Endothelial cell (in vitro differentiated cells): ENCODE measurements at regions not wholly inside any gene's neighbourhood (a gene's known extent, or its start where the extent isn't known, plus 50 kb on each side); places are given as distances from the start of the nearest gene placed in this dataset.
"Not testable (repeated sequence)": the region's sequence is repeated elsewhere in the genome, so short reads cannot be mapped to it uniquely, and the experiment has no call there.

Source experiments
- DNase-seq: peaks from one replicate; pipeline ENCODE4 v3.0.0; 2021; ENCODE audit warnings: low spot score
- H3K27ac Mint-ChIP-seq: one replicate; pipeline ENCODE4 v1.8.0; 2021; ENCODE audit warnings: mixed read lengths, inconsistent platforms; ENCODE audit not compliant: unreplicated experiment
- H3K27me3 Mint-ChIP-seq: one replicate; pipeline ENCODE4 v1.8.0; 2021; ENCODE audit warnings: mild to moderate bottlenecking, moderate library complexity, mixed read lengths, inconsistent platforms; ENCODE audit not compliant: unreplicated experiment
- H3K36me3 Mint-ChIP-seq: one replicate; pipeline ENCODE4 v1.8.0; 2021; ENCODE audit warnings: mild to moderate bottlenecking, low read depth, mixed read lengths, inconsistent platforms; ENCODE audit not compliant: unreplicated experiment
- H3K4me1 Mint-ChIP-seq: one replicate; pipeline ENCODE4 v1.8.0; 2021; ENCODE audit warnings: mild to moderate bottlenecking, mixed read lengths, inconsistent platforms; ENCODE audit not compliant: unreplicated experiment
- H3K4me3 Mint-ChIP-seq: one replicate; pipeline ENCODE4 v1.8.0; 2021; ENCODE audit warnings: mild to moderate bottlenecking, mixed read lengths, inconsistent platforms; ENCODE audit not compliant: unreplicated experiment
- H3K9me3 Mint-ChIP-seq: one replicate; pipeline ENCODE4 v1.8.0; 2021; ENCODE audit warnings: mixed read lengths, inconsistent platforms; ENCODE audit not compliant: unreplicated experiment
- TF ChIP-seq, protein P1 (sequence below): fragments of 200-600 bp; sonication (generic); IDR thresholded peaks from one replicate; pipeline ENCODE4 v1.5.0; 2021; ENCODE audit warnings: antibody characterized with exemption; ENCODE audit not compliant: unreplicated experiment

GRCh38 chr13:61508936-61509335 is 93.3 kb upstream of the PCDH20 start:
- H3K27me3 Mint-ChIP-seq = no peaks in the 10 kb centered on the region
- no peak overlapping the region for H3K4me3 Mint-ChIP-seq
- no peak overlapping the region for H3K27ac Mint-ChIP-seq
- H3K9me3 Mint-ChIP-seq = no peaks in the 10 kb centered on the region
- H3K4me1 Mint-ChIP-seq = no peaks in the 10 kb centered on the region
- TF ChIP-seq, protein P1, sequence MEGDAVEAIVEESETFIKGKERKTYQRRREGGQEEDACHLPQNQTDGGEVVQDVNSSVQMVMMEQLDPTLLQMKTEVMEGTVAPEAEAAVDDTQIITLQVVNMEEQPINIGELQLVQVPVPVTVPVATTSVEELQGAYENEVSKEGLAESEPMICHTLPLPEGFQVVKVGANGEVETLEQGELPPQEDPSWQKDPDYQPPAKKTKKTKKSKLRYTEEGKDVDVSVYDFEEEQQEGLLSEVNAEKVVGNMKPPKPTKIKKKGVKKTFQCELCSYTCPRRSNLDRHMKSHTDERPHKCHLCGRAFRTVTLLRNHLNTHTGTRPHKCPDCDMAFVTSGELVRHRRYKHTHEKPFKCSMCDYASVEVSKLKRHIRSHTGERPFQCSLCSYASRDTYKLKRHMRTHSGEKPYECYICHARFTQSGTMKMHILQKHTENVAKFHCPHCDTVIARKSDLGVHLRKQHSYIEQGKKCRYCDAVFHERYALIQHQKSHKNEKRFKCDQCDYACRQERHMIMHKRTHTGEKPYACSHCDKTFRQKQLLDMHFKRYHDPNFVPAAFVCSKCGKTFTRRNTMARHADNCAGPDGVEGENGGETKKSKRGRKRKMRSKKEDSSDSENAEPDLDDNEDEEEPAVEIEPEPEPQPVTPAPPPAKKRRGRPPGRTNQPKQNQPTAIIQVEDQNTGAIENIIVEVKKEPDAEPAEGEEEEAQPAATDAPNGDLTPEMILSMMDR = no peak
- no peak for DNase-seq
- no peaks in the 10 kb centered on the region for H3K36me3 Mint-ChIP-seq

DNA sequence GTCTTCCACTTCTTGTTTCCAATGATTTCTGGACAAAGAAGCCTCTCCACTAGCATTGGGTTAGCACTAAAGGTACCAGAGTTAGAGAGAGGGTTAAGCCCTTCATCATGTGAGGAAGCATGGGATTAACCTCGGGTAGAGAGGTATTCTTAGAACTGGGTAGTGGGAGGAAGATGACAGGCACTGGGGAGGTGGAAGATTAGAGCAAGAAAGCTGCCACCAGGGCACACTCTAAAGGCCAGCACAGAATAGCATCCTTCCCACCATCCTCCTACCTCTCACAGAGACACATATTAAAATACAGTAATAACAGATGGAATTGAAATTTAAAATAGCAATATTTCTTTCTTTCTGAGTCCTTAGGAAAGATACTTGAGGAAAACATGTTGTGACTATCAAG is 84.5 kb upstream of the PCDH20 start:
- Mint-ChIP-seq H3K9me3 (no peaks in the 10 kb centered on the region), H3K27ac (no peak overlapping the region), H3K4me1 (no peaks in the 10 kb centered on the region), H3K27me3 (no peaks in the 10 kb centered on the region), H3K36me3 (no peaks in the 10 kb centered on the region), H3K4me3 (no peak overlapping the region)
- TF ChIP-seq, protein P1 = no peak
- no peak for DNase-seq

DNA sequence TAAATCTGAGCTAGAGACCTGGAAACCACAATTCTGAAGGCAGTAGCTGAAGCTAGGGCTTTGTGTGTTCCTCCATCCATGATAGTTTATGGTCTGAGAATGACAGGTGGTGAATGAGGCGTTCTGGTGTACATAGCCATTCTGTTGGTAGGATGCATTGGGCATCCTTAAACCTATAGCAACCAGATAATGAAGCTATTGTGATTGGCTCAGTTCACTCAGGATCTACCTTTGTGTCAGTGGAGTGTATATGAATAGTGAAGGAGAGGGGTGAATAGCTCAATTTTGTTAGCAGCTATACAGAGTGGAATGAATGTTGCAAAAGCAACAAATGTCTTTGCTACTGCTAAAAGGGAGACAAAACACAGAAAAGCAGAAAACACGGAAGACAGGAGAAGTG is 80.0 kb upstream of the PCDH20 start:
- TF ChIP-seq, protein P1 = no peak
- no peaks in the 10 kb centered on the region for H3K9me3 Mint-ChIP-seq
- H3K27ac Mint-ChIP-seq = no peak overlapping the region
- no peaks in the 10 kb centered on the region for H3K4me1 Mint-ChIP-seq
- no peaks in the 10 kb centered on the region for H3K27me3 Mint-ChIP-seq
- no peaks in the 10 kb centered on the region for H3K36me3 Mint-ChIP-seq
- DNase-seq = no peak
- no peak overlapping the region for H3K4me3 Mint-ChIP-seq

DNA sequence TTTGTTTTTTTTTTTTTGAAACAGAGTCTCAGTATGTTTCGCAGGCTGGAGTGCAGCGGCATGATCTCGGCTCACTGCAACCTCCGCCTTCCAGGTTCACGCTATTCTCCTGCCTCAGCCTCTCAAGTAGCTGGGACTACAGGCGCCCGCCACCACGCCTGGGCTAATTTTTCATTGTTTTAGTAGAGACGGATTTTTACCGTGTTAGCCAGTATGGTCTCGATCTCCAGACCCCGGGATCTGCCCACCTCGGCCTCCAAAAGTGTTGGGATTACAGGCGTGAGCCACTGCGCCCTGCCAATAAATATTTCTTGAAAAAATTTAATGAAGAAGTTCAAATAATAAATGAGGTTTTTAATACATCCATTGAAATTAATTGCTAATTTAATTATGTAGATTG is 77.9 kb upstream of the PCDH20 start:
- DNase-seq, H3K4me3 Mint-ChIP-seq, H3K27me3 Mint-ChIP-seq, H3K4me1 Mint-ChIP-seq, H3K27ac Mint-ChIP-seq, H3K9me3 Mint-ChIP-seq, H3K36me3 Mint-ChIP-seq: not testable (repeated sequence)

DNA sequence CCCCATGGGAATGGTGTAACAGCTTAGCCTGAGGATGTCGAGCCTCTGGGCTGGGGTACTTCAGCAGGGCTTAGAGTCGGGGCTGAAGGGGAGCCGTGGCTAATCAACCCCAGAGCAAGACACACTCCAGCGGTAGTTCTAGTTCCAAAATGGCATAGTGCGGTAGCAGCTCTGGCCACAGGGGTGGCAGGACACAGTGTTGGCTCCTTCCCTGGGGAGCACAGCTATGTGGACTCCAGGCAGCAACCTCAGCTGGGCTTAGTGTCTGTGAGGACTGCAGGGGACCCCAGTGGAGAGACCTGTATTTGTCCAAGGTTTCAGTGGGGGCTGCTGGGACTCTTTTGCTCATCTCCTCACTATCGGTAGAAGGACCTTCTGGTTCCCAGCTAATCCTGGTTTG is 70.8 kb upstream of the PCDH20 start:
- DNase-seq = no peak
- Mint-ChIP-seq H3K4me3 (no peak overlapping the region), H3K9me3 (no peaks in the 10 kb centered on the region), H3K27ac (no peak overlapping the region), H3K36me3 (no peaks in the 10 kb centered on the region), H3K4me1 (no peaks in the 10 kb centered on the region), H3K27me3 (peaks cover 4% of the 10 kb centered on the region)
- TF ChIP-seq, protein P1 = no peak

- Mint-ChIP-seq H3K36me3 (no peaks in the 10 kb centered on the region), H3K4me3 (no peak overlapping the region), H3K9me3 (no peaks in the 10 kb centered on the region), H3K4me1 (no peaks in the 10 kb centered on the region), H3K27ac (no peak overlapping the region), H3K27me3 (peaks cover 4% of the 10 kb centered on the region)
- no peak for DNase-seq
- TF ChIP-seq, protein P1 = no peak
Measured at GRCh38 chr13:61485128-61485765, 69.6 kb upstream of the PCDH20 start.
